ENCODE measurements at regions not wholly inside any gene's neighbourhood (a gene's known extent, or its start where the extent isn't known, plus 50 kb on each side); places are given as distances from the start of the nearest gene placed in this dataset.

- no peak for DNase-seq
Measured at GRCh38 chr13:21822029-21822428, 151.2 kb downstream of the FGF9 start.

- no peak for DNase-seq
Measured at GRCh38 chr13:21823416-21823815, 152.5 kb downstream of the FGF9 start.

- DNase-seq: no peak
Measured at GRCh38 chr13:21823949-21824348, 153.1 kb downstream of the FGF9 start.

- DNase-seq: no peak
Measured at GRCh38 chr13:21825186-21825585, 154.3 kb downstream of the FGF9 start.

GRCh38 chr13:21825801-21826200, 154.9 kb downstream of the FGF9 start:
- DNase-seq: no peak

GRCh38 chr13:21826214-21827015, 155.5 kb downstream of the FGF9 start:
- DNase-seq: no peak

GRCh38 chr13:21831654-21832324, 160.9 kb downstream of the FGF9 start:
- no peak for DNase-seq

- no peak for DNase-seq
Measured at GRCh38 chr13:21833921-21834320, 163.0 kb downstream of the FGF9 start.

GRCh38 chr13:21834521-21834920, 163.6 kb downstream of the FGF9 start:
- DNase-seq: no peak

- no peak for DNase-seq
Measured at GRCh38 chr13:21837288-21837687, 166.4 kb downstream of the FGF9 start.

GRCh38 chr13:21837841-21838551, 167.1 kb downstream of the FGF9 start:
- no peak for DNase-seq

GRCh38 chr13:21846605-21847004, 175.7 kb downstream of the FGF9 start:
- no peak for DNase-seq

- no peak for DNase-seq
Measured at GRCh38 chr13:21849323-21849722, 178.4 kb downstream of the FGF9 start.

GRCh38 chr13:21850013-21851006, 179.4 kb downstream of the FGF9 start:
- DNase-seq: no peak

GRCh38 chr13:21852043-21852442, 181.2 kb downstream of the FGF9 start:
- DNase-seq: peak; percentile 32

- DNase-seq: no peak
Measured at GRCh38 chr13:21853779-21854178, 182.9 kb downstream of the FGF9 start.

- no peak for DNase-seq
Measured at GRCh38 chr13:21868823-21869222, 197.9 kb downstream of the FGF9 start.

- DNase-seq: no peak
Measured at GRCh38 chr13:21871382-21871781, 200.5 kb downstream of the FGF9 start.

- DNase-seq: no peak
Measured at GRCh38 chr13:21871919-21872318, 201.0 kb downstream of the FGF9 start.

GRCh38 chr13:21872795-21873194, 201.9 kb downstream of the FGF9 start:
- no peak for DNase-seq

- DNase-seq: no peak
Measured at GRCh38 chr13:21875116-21875515, 204.2 kb downstream of the FGF9 start.

GRCh38 chr13:21879263-21879914, 208.5 kb downstream of the FGF9 start:
- DNase-seq: no peak

Data from hindlimb muscle (tissue), 1 donor.